HG03378 (cell line): ENCODE measurements at regions not wholly inside any gene's neighbourhood (a gene's known extent, or its start where the extent isn't known, plus 50 kb on each side); places are given as distances from the start of the nearest gene placed in this dataset.

ENCODE experiments used
- ATAC-seq: cut with Tn5 transposase; IDR thresholded peaks from one replicate; pipeline ENCODE4 v1.9.1; 2021; ENCODE audit warnings: mild to moderate bottlenecking, moderate library complexity; ENCODE audit not compliant: unreplicated experiment

GRCh38 chr20:16124491-16124890 lies 448.8 kb downstream of the KIF16B start:
- ATAC-seq: no peak

DNA sequence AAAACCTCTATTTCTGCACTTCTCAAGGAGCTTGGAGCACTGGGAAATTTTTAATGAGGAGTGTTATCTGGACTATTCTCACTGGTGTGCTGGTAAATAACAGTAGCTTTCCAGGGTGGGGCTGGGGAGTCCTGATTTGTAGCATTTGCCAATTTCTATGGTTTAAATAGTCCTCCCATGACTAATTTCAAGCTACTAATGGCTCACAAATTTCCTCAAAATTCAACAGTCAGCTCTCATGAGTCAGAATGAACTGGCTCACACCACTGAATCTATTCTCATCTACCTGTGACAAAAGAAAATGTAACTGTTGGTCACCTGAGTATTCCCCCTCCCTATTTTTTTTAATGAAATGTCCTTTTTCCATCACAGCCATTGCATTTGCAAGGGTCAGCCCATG lies 449.6 kb downstream of the KIF16B start:
- ATAC-seq: no peak

DNA sequence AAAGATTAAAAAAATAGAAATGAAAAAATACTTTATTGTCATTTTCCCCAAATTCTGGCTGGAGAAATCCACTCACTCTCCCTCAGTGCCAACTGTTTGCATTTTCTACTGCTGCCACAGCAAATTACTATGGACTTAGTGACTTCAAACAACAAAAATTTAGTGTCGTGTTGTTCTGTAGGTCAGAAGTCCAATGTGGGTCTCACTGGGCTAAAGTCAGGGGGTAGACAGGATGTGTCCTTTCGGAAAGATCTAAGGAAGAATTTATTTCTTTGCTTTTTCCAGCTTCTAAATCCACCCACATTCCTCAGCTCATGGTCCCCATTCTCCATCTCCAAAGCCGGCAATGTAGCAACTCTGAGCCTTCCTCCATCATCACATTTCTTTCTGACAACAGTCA lies 453.3 kb downstream of the KIF16B start:
- ATAC-seq: no peak

DNA sequence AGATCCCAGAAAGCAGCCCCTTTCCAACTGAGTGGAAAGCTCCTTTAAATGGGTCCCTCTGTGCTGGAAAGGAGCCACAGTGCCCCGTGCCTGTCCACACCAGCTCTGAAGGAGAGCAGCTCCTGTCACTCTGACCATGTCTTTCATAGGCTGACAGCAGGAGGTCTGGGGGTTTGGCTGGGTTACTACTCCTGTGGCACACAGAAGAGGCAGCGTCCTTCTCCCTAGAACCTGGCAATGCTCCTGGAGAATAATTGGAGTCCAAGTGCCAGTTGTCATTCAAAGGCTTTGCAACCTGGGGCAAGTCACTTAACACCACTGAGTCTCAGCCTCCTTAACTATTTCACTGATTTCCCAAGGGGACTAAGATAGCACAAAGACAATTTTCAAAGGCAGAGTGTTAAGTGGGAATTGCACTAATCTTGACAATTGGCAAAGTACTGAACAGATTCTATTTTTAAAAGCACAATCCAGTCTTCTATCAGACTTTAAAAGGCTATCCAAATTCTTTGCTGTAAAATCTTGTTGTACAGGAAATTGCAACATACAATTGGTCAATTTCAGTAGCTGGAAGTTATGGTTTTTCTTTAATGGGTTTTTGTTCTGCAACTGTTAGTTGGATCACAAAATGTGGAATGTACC lies 457.2 kb downstream of the KIF16B start:
- no peak for ATAC-seq

- ATAC-seq: no peak
Measured at GRCh38 chr20:16113736-16114135, 459.5 kb downstream of the KIF16B start.

DNA sequence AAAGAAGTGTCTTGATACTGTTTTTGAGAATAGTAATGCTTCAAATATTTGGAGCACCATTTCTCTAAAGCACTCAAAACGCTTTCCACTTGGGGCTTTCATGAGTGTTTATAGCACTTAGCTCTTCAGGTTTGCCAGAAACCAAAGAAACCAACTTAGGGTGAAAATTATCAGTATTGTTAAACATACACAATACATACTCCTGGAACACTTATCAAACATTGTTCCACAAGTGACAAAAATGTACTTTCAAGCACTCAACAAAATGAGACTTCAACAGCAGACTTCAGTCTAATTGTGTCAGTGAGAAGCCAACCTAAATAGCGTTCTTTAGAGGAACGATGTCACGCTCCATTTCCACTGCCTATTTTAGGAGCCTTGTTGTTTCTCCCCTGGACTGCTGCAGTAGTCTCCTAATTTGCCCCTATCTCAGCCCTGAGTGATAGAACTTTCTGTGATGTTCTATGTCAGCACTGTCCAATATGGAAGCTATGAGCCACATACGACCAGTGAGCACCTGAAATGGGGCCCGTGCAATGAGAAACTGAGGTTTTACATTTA lies 461.3 kb downstream of the KIF16B start:
- no peak for ATAC-seq

DNA sequence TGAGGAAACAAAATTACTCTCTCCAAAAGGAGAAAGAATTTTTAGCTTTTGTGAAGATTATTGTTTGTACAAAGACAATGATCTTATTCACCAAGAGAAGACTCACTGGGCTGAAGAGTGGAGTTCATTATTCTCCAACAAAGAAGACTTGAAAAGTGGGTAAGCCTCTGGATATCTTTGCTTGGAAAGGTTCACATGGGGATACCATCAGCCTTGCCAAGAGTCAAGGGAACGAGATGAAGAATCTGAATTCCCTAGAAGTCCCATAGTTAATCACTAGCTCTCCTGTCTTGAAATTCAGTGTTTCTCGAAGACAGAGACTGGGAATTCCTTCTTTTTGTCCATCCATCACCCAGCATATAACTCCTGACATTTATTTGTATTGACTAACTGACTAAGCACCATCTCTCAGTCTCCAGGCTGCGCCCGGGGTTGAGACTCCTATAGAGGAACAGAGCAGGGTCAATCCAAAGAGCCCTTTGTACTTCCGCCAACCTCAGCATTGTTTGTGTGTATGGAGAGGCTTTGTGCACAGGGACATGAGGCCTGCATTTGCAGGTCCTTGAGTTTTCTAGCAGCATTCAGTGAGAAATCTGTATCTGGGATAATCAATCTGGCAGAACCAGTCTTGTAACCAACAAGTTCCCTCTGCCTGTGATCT lies 461.9 kb downstream of the KIF16B start:
- ATAC-seq: no peak

DNA sequence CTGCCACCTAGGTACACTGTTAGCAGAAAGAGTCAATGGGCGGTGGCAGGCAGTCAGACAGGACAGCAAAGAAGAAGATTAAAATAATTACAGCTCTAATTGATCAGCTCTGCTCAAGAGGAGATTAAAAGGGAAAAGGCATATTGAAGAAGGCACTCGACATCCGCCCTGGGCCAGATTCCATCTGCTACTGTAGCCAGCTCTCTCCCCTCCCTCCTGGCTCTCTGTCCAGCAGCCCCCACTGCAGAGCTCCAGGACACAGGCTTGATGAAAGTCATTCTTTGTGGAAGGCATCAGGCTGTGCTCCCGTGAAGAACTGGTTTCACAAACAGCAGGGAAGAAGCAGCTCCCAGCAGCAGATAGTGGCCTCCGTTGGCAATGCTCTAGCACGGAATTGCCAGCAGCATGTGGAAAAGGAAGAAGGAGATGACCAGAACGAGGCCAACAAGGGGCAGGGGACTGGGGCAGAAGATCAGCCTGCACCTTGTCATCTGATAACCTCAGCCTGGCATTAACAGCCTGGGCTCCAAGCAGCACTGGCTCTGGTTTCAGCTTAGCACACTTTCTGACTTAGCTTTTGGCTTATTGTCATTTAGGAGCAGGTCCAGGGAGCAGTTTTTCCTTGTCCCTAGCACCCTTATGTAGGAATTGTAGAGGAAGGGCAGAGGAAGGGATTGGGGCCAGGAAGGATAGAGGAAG lies 465.9 kb downstream of the KIF16B start:
- ATAC-seq: no peak

DNA sequence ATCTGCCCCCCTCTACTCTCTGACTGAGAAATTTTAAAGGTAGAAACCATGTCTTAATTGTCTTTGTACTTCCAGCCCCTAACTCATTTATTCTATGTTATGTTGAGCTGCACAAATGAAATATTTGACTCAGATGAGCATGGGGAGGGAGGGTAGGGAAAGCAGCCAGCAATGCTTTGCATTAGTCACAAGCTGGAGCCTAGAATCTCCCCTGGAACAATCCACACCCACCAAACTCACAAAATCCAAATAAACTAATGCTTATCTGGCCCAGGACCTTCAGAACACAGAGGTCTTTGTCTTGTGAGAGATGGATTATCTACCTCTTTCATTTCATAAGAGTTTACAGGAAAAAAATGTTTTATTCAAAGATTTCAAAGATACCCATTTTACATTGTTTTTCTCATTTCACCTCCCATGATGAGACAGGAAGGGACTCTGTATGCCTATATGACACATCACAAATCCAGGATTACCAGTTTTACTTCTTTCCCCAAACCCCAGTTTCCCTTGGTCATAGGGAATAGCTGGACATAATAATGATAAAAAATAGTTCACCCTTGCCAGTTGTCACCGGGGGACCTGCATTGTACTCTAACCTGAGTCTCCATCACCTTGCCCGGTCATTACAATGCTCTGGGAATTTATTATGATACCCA lies 466.9 kb downstream of the KIF16B start:
- ATAC-seq: no peak

GRCh38 chr20:16104783-16105182 lies 468.5 kb downstream of the KIF16B start:
- ATAC-seq: no peak
